H1 (cell line): ENCODE measurements at regions not wholly inside any gene's neighbourhood (a gene's known extent, or its start where the extent isn't known, plus 50 kb on each side); places are given as distances from the start of the nearest gene placed in this dataset.
A peak's percentile ranks its signal among the peaks of the same experiment; 100 is the strongest.

Experiments
- CTCF ChIA-PET: fragments of 300-600 bp; sonication (Branson Sonifier 250); formaldehyde crosslinking; loops from one replicate; lab custom pipeline; 2021; ENCODE audit not compliant: partially characterized antibody; lab: Charles Lee
- POLR2A ChIA-PET: fragments of 300-600 bp; sonication (Branson Sonifier 250); formaldehyde crosslinking; loops from one replicate; lab custom pipeline; 2021; ENCODE audit warnings: inconsistent platforms; ENCODE audit not compliant: partially characterized antibody; lab: Charles Lee
- DNase-seq, 2 experiments: peaks; one replicate each; pipeline versions ENCODE4 v3.0.0 to v3.0.0-alpha.2; 2010 to 2022; ENCODE audit warnings: low spot score in 2 of 2, low read depth in 1 of 2, mixed read lengths in 1 of 2
- FAIRE-seq: peaks from 2 replicates; lab custom pipeline; 2011; peaks lifted over from hg19 to GRCh38; lab: Jason Lieb, UNC
- H2AFZ ChIP-seq: 2 replicates; pipeline ENCODE4 v1.8.1; 2012; ENCODE audit warnings: low read length, inconsistent platforms
- H2AK5ac ChIP-seq: 2 replicates; pipeline ENCODE4 v1.6.1; 2013; ENCODE audit warnings: low read depth, low read length
- H2BK120ac ChIP-seq: replicated peaks from 2 replicates; pipeline ENCODE3; 2013; ENCODE audit warnings: low read depth, low read length, inconsistent platforms
- H2BK12ac ChIP-seq: 2 replicates; pipeline ENCODE4 v1.6.1; 2013; ENCODE audit warnings: low read depth, low read length
- H2BK15ac ChIP-seq: 2 replicates; pipeline ENCODE4 v1.6.1; 2013; ENCODE audit warnings: low read length
- H2BK20ac ChIP-seq: 2 replicates; pipeline ENCODE4 v1.6.1; 2013; ENCODE audit warnings: low read length
- H2BK5ac ChIP-seq: 2 replicates; pipeline ENCODE4 v1.6.1; 2013; ENCODE audit warnings: low read depth, low read length
- H3K14ac ChIP-seq: 2 replicates; pipeline ENCODE4 v1.6.1; 2013; ENCODE audit warnings: inconsistent platforms; ENCODE audit not compliant: insufficient read length
- H3K18ac ChIP-seq: 2 replicates; pipeline ENCODE4 v1.6.1; 2013; ENCODE audit warnings: low read length; ENCODE audit errors: extremely low read depth
- H3K23ac ChIP-seq: 2 replicates; pipeline ENCODE4 v1.6.1; 2013; ENCODE audit warnings: inconsistent platforms; ENCODE audit not compliant: insufficient read length
- H3K23me2 ChIP-seq: 2 replicates; pipeline ENCODE4 v1.6.1; 2013; ENCODE audit warnings: low read depth, low read length
- H3K27ac ChIP-seq: 2 replicates; pipeline ENCODE4 v1.6.1; 2011; ENCODE audit warnings: low read depth, low read length, inconsistent platforms
- H3K27me3 ChIP-seq, 4 experiments: replicated peaks in 1 of 4; 1 replicate in 1 of 4; 2 replicates in 3 of 4; pipeline versions ENCODE4 v1.6.1 to v1.8.1; 2011 to 2013; ENCODE audit warnings: low read length in 3 of 4, mild to moderate bottlenecking in 3 of 4, inconsistent platforms in 2 of 4, mixed read lengths in 2 of 4, moderate library complexity in 1 of 4; ENCODE audit not compliant: control insufficient read depth in 3 of 4, insufficient read depth in 3 of 4; ENCODE audit errors: extremely low read depth in 1 of 4
- H3K36me3 ChIP-seq, 4 experiments: 2 replicates each; pipeline versions ENCODE4 v1.6.1 to v1.8.1; 2011 to 2013; ENCODE audit warnings: mild to moderate bottlenecking in 4 of 4, low read length in 3 of 4, moderate library complexity in 2 of 4, control low read depth in 1 of 4, inconsistent platforms in 1 of 4; ENCODE audit not compliant: insufficient read depth in 4 of 4, control insufficient read depth in 2 of 4
- H3K4ac ChIP-seq: replicated peaks from 2 replicates; pipeline ENCODE3; 2013; ENCODE audit warnings: low read length, low read depth, mixed read lengths, inconsistent platforms; ENCODE audit not compliant: insufficient read length
- H3K4me1 ChIP-seq, 4 experiments: replicated peaks in 1 of 4; 1 replicate in 1 of 4; 2 replicates in 3 of 4; pipeline versions ENCODE4 v1.6.1 to v1.8.1; 2011 to 2013; ENCODE audit warnings: low read length in 3 of 4, inconsistent platforms in 2 of 4, mixed read lengths in 1 of 4; ENCODE audit not compliant: insufficient read depth in 4 of 4, control insufficient read depth in 3 of 4
- H3K4me2 ChIP-seq, 2 experiments: 2 replicates each; pipeline versions ENCODE4 v1.6.1 to v1.8.1; 2011 to 2013; ENCODE audit warnings: low read depth in 2 of 2, low read length in 2 of 2, control low read depth in 1 of 2, inconsistent platforms in 1 of 2, mild to moderate bottlenecking in 1 of 2; ENCODE audit not compliant: insufficient read depth in 1 of 2
- H3K4me3 ChIP-seq, 4 experiments: fragments of 200-600, 300-600 bp in 1 of 4; sonication (generic), shearing (Covaris generic), sonication (Bioruptor Twin) in 1 of 4; 2 replicates each; pipeline versions ENCODE4 v1.5.1 to v1.8.1; 2011 to 2016; ENCODE audit warnings: low read length in 4 of 4, low read depth in 3 of 4, control low read depth in 2 of 4, inconsistent platforms in 2 of 4, mild to moderate bottlenecking in 2 of 4, mixed read lengths in 1 of 4, moderate library complexity in 1 of 4; ENCODE audit not compliant: insufficient read depth in 2 of 4; ENCODE audit errors: extremely low read depth in 1 of 4
- H3K56ac ChIP-seq: replicated peaks from 2 replicates; pipeline ENCODE3; 2013; ENCODE audit warnings: low read depth, mild to moderate bottlenecking, mixed read lengths, low read length, inconsistent platforms; ENCODE audit not compliant: insufficient read length
- H3K79me1 ChIP-seq: 2 replicates; pipeline ENCODE4 v1.6.1; 2013; ENCODE audit warnings: low read depth, low read length, control low read depth
- H3K79me2 ChIP-seq, 2 experiments: 2 replicates each; pipeline versions ENCODE4 v1.6.1 to v1.8.1; 2012 to 2013; ENCODE audit warnings: low read length in 2 of 2, mild to moderate bottlenecking in 2 of 2, inconsistent platforms in 1 of 2; ENCODE audit not compliant: insufficient read depth in 2 of 2, control insufficient read depth in 1 of 2
- H3K9ac ChIP-seq, 4 experiments: replicated peaks in 1 of 4; 1 replicate in 1 of 4; 2 replicates in 3 of 4; pipeline versions ENCODE4 v1.6.1 to v1.8.1; 2011 to 2013; ENCODE audit warnings: low read depth in 3 of 4, low read length in 3 of 4, control low read depth in 2 of 4, mild to moderate bottlenecking in 2 of 4, moderate library complexity in 2 of 4, inconsistent platforms in 1 of 4; ENCODE audit errors: extremely low read depth in 1 of 4
- H3K9me3 ChIP-seq, 2 experiments: 2 replicates each; pipeline versions ENCODE4 v1.6.1 to v1.8.1; 2012 to 2013; ENCODE audit warnings: mild to moderate bottlenecking in 2 of 2, moderate library complexity in 2 of 2, control low read depth in 1 of 2, inconsistent platforms in 1 of 2, low read depth in 1 of 2, low read length in 1 of 2, mixed read lengths in 1 of 2; ENCODE audit not compliant: insufficient read depth in 2 of 2
- H4K20me1 ChIP-seq, 2 experiments: replicated peaks in 1 of 2; 2 replicates each; pipeline versions ENCODE3 to v1.8.1; 2011 to 2013; ENCODE audit warnings: inconsistent platforms in 2 of 2, low read length in 2 of 2, mild to moderate bottlenecking in 1 of 2; ENCODE audit not compliant: insufficient read depth in 2 of 2, control insufficient read depth in 1 of 2
- H4K5ac ChIP-seq: 2 replicates; pipeline ENCODE4 v1.6.1; 2013; ENCODE audit warnings: low read length, low read depth, mixed read lengths, inconsistent platforms; ENCODE audit not compliant: insufficient read length
- H4K8ac ChIP-seq: 2 replicates; pipeline ENCODE4 v1.8.0; 2013; ENCODE audit warnings: mild to moderate bottlenecking, moderate library complexity, low read length, inconsistent platforms; ENCODE audit not compliant: insufficient read depth; ENCODE audit errors: extremely low read depth
- H4K91ac ChIP-seq: replicated peaks from 2 replicates; pipeline ENCODE3; 2013; ENCODE audit warnings: low read length, mixed read lengths, inconsistent platforms; ENCODE audit not compliant: insufficient read length
- CHD2 ChIP-seq: IDR thresholded peaks from 2 replicates; pipeline ENCODE4 v1.6.1; 2012; ENCODE audit warnings: low read length, improper control_type of control experiment
- FOSL1 ChIP-seq: IDR thresholded peaks from 2 replicates; pipeline ENCODE4 v1.6.1; 2011; ENCODE audit warnings: mild to moderate bottlenecking, low read depth, low read length, moderate library complexity; ENCODE audit not compliant: insufficient read depth
- WGBS, 2 experiments: shearing (Covaris generic) in 1 of 2; methylation state at CpG; one replicate each; pipeline versions ENCODE4 v1.1.6 to v1.1.7; 2013 to 2015; ENCODE audit warnings: low lambda C conversion rate in 2 of 2, mixed read lengths in 2 of 2, inconsistent platforms in 1 of 2, low coverage in 1 of 2, missing lambda C conversion rate in 1 of 2; ENCODE audit not compliant: insufficient replicate concordance in 2 of 2, insufficient coverage in 1 of 2, insufficient read length in 1 of 2; ENCODE audit errors: extremely low coverage in 1 of 2, missing lambda C conversion rate in 1 of 2; 5-methylcytosine and 5-hydroxymethylcytosine counted together

DNA sequence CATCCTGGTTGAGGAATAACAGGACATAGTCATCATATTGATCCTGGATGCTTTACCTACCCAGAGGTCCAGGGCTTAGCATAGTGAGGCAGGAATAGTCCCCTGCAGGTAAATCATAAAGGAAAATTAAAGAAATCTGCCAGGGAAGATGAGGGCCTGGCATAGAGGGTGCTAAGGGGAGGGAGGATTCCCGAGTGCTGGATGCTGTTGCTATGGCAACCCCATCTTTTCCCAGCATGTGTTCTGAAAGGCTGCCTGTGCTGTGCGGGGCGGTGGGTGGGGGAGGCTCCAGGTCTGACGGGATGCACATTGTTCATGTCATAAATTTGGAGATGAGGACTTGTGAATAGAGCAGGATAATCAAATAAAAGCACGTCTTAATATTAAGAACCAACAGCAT, 212.6 kb upstream of the PCSK2 start:
- 78% methylated on average over 5 of the region's 5 CpGs; no CpG with 5 or more reads in 1 of the 2 experiments for WGBS, 2 experiments
- no peak overlapping the region for H4K91ac ChIP-seq
- H3K56ac ChIP-seq, result no peak overlapping the region
- no peak overlapping the region for H3K23ac ChIP-seq
- no peaks in the 10 kb centered on the region for H3K27me3 ChIP-seq
- no peak overlapping the region for H2BK20ac ChIP-seq
- H3K14ac ChIP-seq, result no peak overlapping the region
- H2AK5ac ChIP-seq, result no peak overlapping the region
- no peaks in the 10 kb centered on the region for H3K36me3 ChIP-seq
- H3K4me3 ChIP-seq, result no peak overlapping the region
- ChIA-PET CTCF (no interaction called here), POLR2A (no interaction called here)
- no peak overlapping the region for H2BK12ac ChIP-seq
- H3K4me1 ChIP-seq, result peaks cover 0 to 6% (median 2%) of the 10 kb centered on the region in 4 experiments; a peak in 3 of 7 replicates
- no peak overlapping the region for H4K5ac ChIP-seq
- H2BK5ac ChIP-seq, result no peak overlapping the region
- FAIRE-seq, result no peak
- H3K23me2 ChIP-seq, result no peaks in the 10 kb centered on the region
- no peaks in the 10 kb centered on the region for H3K9me3 ChIP-seq
- H3K18ac ChIP-seq, result no peak overlapping the region
- no peaks in the 10 kb centered on the region for H4K20me1 ChIP-seq
- no peak for TF ChIP-seq CHD2
- TF ChIP-seq FOSL1, result no peak
- peak overlapping the region; percentile 42; the same call in 1 of the 2 replicates for H4K8ac ChIP-seq
- H3K4ac ChIP-seq, result no peak overlapping the region
- no peak overlapping the region for H2BK15ac ChIP-seq
- H2BK120ac ChIP-seq, result no peak overlapping the region
- no peaks in the 10 kb centered on the region for H3K79me1 ChIP-seq
- no peak overlapping the region for H3K9ac ChIP-seq
- H2AFZ ChIP-seq, result no peak overlapping the region
- no peaks in the 10 kb centered on the region for H3K79me2 ChIP-seq
- H3K27ac ChIP-seq, result no peak overlapping the region
- no peak for DNase-seq
- H3K4me2 ChIP-seq, result no peak overlapping the region
